ENCODE measurements at regions not wholly inside any gene's neighbourhood (a gene's known extent, or its start where the extent isn't known, plus 50 kb on each side); places are given as distances from the start of the nearest gene placed in this dataset.

- 0% methylated on average over 2 of the region's 2 CpGs for WGBS (ENCODE audit: insufficient coverage, low coverage, missing lambda C conversion rate)
- CTCF ChIA-PET (ENCODE audit: low intra/inter-chr PET ratio): no interaction called here
- no peak for ATAC-seq
- H2AFZ ChIP-seq (ENCODE audit: low read depth, low read length): no peak overlapping the region
- DNase-seq (ENCODE audit: extremely low read depth in 1 of 4, low spot score in 3 of 4): no peak
- no peak for FAIRE-seq
- H3K9me3 ChIP-seq (replicated peaks; ENCODE audit: control insufficient read depth, insufficient read depth, low read depth, low read length): no peaks in the 10 kb centered on the region
- H3K79me2 ChIP-seq (ENCODE audit: control insufficient read depth, insufficient read depth, low read length): no peaks in the 10 kb centered on the region
- no peaks in the 10 kb centered on the region; the same call in 1 of the 2 replicates for H4K20me1 ChIP-seq (replicated peaks; ENCODE audit: control insufficient read depth, insufficient read depth, low read length)
- H3K9ac ChIP-seq (ENCODE audit: insufficient read depth in 1 of 2, low read depth in 2 of 2, low read length in 2 of 2): no peak overlapping the region
- H3K4me2 ChIP-seq (ENCODE audit: insufficient read depth, low read length): no peak overlapping the region
- POLR2A ChIA-PET: no interaction called here
- no peaks in the 10 kb centered on the region for H3K4me1 ChIP-seq (replicated peaks in 1 of 2; ENCODE audit: control insufficient read depth in 2 of 2, insufficient read depth in 2 of 2, low read length in 2 of 2)
- in situ Hi-C loops (cut with MboI) (no loop called here), intact Hi-C loops (cut with micrococcal nuclease) (no loop called here)
- no peaks in the 10 kb centered on the region for H3K36me3 ChIP-seq (ENCODE audit: control insufficient read depth, insufficient read depth, low read length)
- no peaks in the 10 kb centered on the region for H3K27me3 ChIP-seq (ENCODE audit: control insufficient read depth in 2 of 2, insufficient read depth in 2 of 2, low read length in 2 of 2)
- BruUV-seq (replicated peaks): no TSS peak
- no peak overlapping the region for H3K27ac ChIP-seq (ENCODE audit: extremely low read depth, low read depth, low read length)
- no peaks in the 10 kb centered on the region for H3K9me1 ChIP-seq (ENCODE audit: control insufficient read depth, insufficient read depth, low read length)
- no peak overlapping the region for H3K4me3 ChIP-seq
- TF ChIP-seq PTRF (tag; IDR thresholded peaks at IDR 0.05) (no peak), BDP1 (IDR thresholded peaks at IDR 0.05; ENCODE audit: insufficient read depth, insufficient read length) (no peak), MLX (CRISPR knock-in tag; conservative IDR thresholded peaks at IDR 0.05) (no peak), SIN3A (IDR thresholded peaks at IDR 0.05; ENCODE audit: borderline replicate concordance in 2 of 2, control insufficient read depth in 1 of 2, low read depth in 2 of 2, low read length in 2 of 2) (no peak), ZNF707 (CRISPR knock-in tag; conservative IDR thresholded peaks at IDR 0.05) (no peak), SP1 (CRISPR knock-in tag; IDR thresholded peaks at IDR 0.05) (no peak), RFX7 (CRISPR knock-in tag; IDR thresholded peaks at IDR 0.05) (no peak), ZNF778 (CRISPR knock-in tag; IDR thresholded peaks at IDR 0.05) (no peak), GTF2A2 (tag; IDR thresholded peaks at IDR 0.05) (no peak), ZNF398 (CRISPR knock-in tag; IDR thresholded peaks at IDR 0.05) (no peak), MAZ (CRISPR knock-in tag; conservative IDR thresholded peaks at IDR 0.05 in 1 of 2, IDR thresholded peaks at IDR 0.05 in 1 of 2) (no peak), NFIX (CRISPR knock-in tag; IDR thresholded peaks at IDR 0.05; ENCODE audit: low read depth) (no peak), SRSF3 (IDR thresholded peaks at IDR 0.05; ENCODE audit: insufficient read depth, low read length) (no peak), E2F4 (CRISPR knock-in tag; IDR thresholded peaks at IDR 0.05; ENCODE audit: low read depth) (no peak)
Measured at GRCh38 chr12:114269153-114269552, 136.8 kb downstream of the TBX5 start.
